HepG2 (cell line): ENCODE measurements at regions not wholly inside any gene's neighbourhood (a gene's known extent, or its start where the extent isn't known, plus 50 kb on each side); places are given as distances from the start of the nearest gene placed in this dataset.

Experiments
- ATAC-seq: fragments of 200-7000 bp; cut with Tn5 transposase; 3 replicates; pipeline ENCODE4 v1.9.1; 2020; ENCODE audit warnings: mild to moderate bottlenecking, moderate library complexity
- BruUV-seq: library from RNA; stranded (reverse); fragments of 400-500 nt; replicated peaks from 2 replicates; lab custom pipeline; 2021; lab: Mats Ljungman, UMichigan
- CTCF ChIA-PET: fragments of 300-600 bp; formaldehyde crosslinking; extraction: SDS; loops from one replicate; lab custom pipeline; 2021; ENCODE audit warnings: low total read pairs, inconsistent platforms, low intra/inter-chr PET ratio; lab: Yijun Ruan, JAX
- POLR2A ChIA-PET: fragments of 350-600 bp; sonication (Branson Sonifier 250); formaldehyde crosslinking; loops from one replicate; lab custom pipeline; 2020; ENCODE audit warnings: antibody characterized with exemption, inconsistent platforms; lab: Yijun Ruan, JAX
- DNase-seq: peaks from one replicate; pipeline ENCODE4 v3.0.0-alpha.2; 2015; ENCODE audit warnings: low spot score
- FAIRE-seq: peaks from 3 replicates; lab custom pipeline; 2011; peaks lifted over from hg19 to GRCh38; lab: Jason Lieb, UNC
- H2AFZ ChIP-seq: one replicate; pipeline ENCODE4 v1.6.1; 2011; ENCODE audit warnings: low read length, inconsistent platforms
- H3K27ac ChIP-seq: fragments of 300-600 bp; 3 replicates; pipeline ENCODE4 v1.8.0; 2011; ENCODE audit warnings: mixed run types, mild to moderate bottlenecking, mixed read lengths, low read length, inconsistent platforms; ENCODE audit not compliant: insufficient read depth; ENCODE audit errors: extremely low read length
- H3K27me3 ChIP-seq, 2 experiments: fragments of 200-600 bp in 1 of 2; 2 replicates in 1 of 2; 3 replicates in 1 of 2; pipeline versions ENCODE4 v1.6.0 to v1.8.0; 2011; ENCODE audit warnings: low read length in 2 of 2, mild to moderate bottlenecking in 2 of 2, moderate library complexity in 2 of 2, inconsistent platforms in 1 of 2; ENCODE audit not compliant: insufficient read depth in 2 of 2, control insufficient read depth in 1 of 2
- H3K36me3 ChIP-seq, 2 experiments: fragments of 200-600 bp in 1 of 2; replicated peaks in 1 of 2; 2 replicates in 1 of 2; 3 replicates in 1 of 2; pipeline versions ENCODE4 v1.5.1 to v1.8.0; 2011; ENCODE audit warnings: low read length in 2 of 2, inconsistent platforms in 1 of 2; ENCODE audit not compliant: insufficient read depth in 2 of 2, control insufficient read depth in 1 of 2
- H3K4me1 ChIP-seq: 2 replicates; pipeline ENCODE4 v1.5.1; 2012; ENCODE audit warnings: low read length, inconsistent platforms; ENCODE audit not compliant: insufficient read depth
- H3K4me2 ChIP-seq: 2 replicates; pipeline ENCODE4 v1.6.0; 2011; ENCODE audit warnings: low read depth, low read length, inconsistent platforms
- H3K4me3 ChIP-seq, 3 experiments: fragments of 200-600 bp in 1 of 3; sonication (generic), shearing (Covaris generic) in 1 of 3; replicated peaks in 1 of 3; 2 replicates each; pipeline ENCODE4 v1.5.1; 2011 to 2016; ENCODE audit warnings: low read length in 3 of 3, inconsistent platforms in 2 of 3, low read depth in 2 of 3, mild to moderate bottlenecking in 2 of 3, control low read depth in 1 of 3, mixed read lengths in 1 of 3; ENCODE audit not compliant: insufficient read depth in 1 of 3
- H3K79me2 ChIP-seq: one replicate; pipeline ENCODE4 v1.6.1; 2011; ENCODE audit warnings: low read length, inconsistent platforms; ENCODE audit not compliant: insufficient read depth
- H3K9ac ChIP-seq: 2 replicates; pipeline ENCODE4 v1.6.0; 2011; ENCODE audit warnings: mild to moderate bottlenecking, low read depth, low read length, inconsistent platforms; ENCODE audit not compliant: insufficient read depth
- H3K9me3 ChIP-seq: 2 replicates; pipeline ENCODE4 v1.5.1; 2012; ENCODE audit warnings: mild to moderate bottlenecking, low read length
- H4K20me1 ChIP-seq: 2 replicates; pipeline ENCODE4 v1.6.0; 2011; ENCODE audit warnings: inconsistent platforms, mild to moderate bottlenecking, low read length, moderate library complexity; ENCODE audit not compliant: insufficient read depth
- ATF1 ChIP-seq: IDR thresholded peaks from 2 replicates; pipeline ENCODE4 v1.6.1; 2016; ENCODE audit warnings: mild to moderate bottlenecking, control low read depth
- BCL6 ChIP-seq: IDR thresholded peaks from 2 replicates; pipeline ENCODE4 v1.6.1; 2016; ENCODE audit warnings: missing genetic modification reagents, missing compliant biosample characterization
- BRD4 ChIP-seq: sonication (generic); formaldehyde crosslinking; IDR thresholded peaks from 2 replicates; pipeline ENCODE4 v1.4.0; 2020; ENCODE audit warnings: missing genetic modification reagents
- HINFP ChIP-seq: sonication (generic); formaldehyde crosslinking; IDR thresholded peaks from 2 replicates; pipeline ENCODE4 v1.4.0; 2020; ENCODE audit warnings: low read depth, mild to moderate bottlenecking, missing genetic modification reagents
- NFYB ChIP-seq: sonication (generic); formaldehyde crosslinking; IDR thresholded peaks from 2 replicates; pipeline ENCODE4 v1.4.0; 2020; ENCODE audit warnings: missing genetic modification reagents
- NFYC ChIP-seq: IDR thresholded peaks from 2 replicates; pipeline ENCODE4 v1.6.1; 2016; ENCODE audit warnings: missing genetic modification reagents, missing compliant biosample characterization
- PCBP1 ChIP-seq: fragments of 200-400 bp; formaldehyde crosslinking; IDR thresholded peaks from 2 replicates; pipeline ENCODE4 v1.6.1; 2017; ENCODE audit warnings: mild to moderate bottlenecking, low read depth, low read length, borderline replicate concordance
- RBM22 ChIP-seq: fragments of 200-400 bp; formaldehyde crosslinking; optimal IDR thresholded peaks from 2 replicates; pipeline ENCODE3; 2017; ENCODE audit warnings: mild to moderate bottlenecking, low read length, moderate library complexity
- REST ChIP-seq, 2 experiments: IDR thresholded peaks; 2 replicates each; pipeline ENCODE4 v1.6.1; 2011 to 2012; ENCODE audit warnings: low read length in 2 of 2, borderline replicate concordance in 1 of 2, low read depth in 1 of 2, mild to moderate bottlenecking in 1 of 2, moderate library complexity in 1 of 2
- SKIL ChIP-seq: sonication (generic); formaldehyde crosslinking; IDR thresholded peaks from 2 replicates; pipeline ENCODE4 v1.8.0; 2022; ENCODE audit warnings: missing genetic modification reagents, mild to moderate bottlenecking, moderate library complexity, borderline replicate concordance
- SRF ChIP-seq: IDR thresholded peaks from 2 replicates; pipeline ENCODE4 v1.6.1; 2011; ENCODE audit warnings: mild to moderate bottlenecking, low read depth, low read length, moderate library complexity
- ZNF547 ChIP-seq: sonication (generic); formaldehyde crosslinking; IDR thresholded peaks from 2 replicates; pipeline ENCODE4 v1.5.1; 2020; ENCODE audit warnings: mild to moderate bottlenecking, missing genetic modification reagents
- WGBS: methylation state at CpG from one replicate; pipeline ENCODE4 v1.1.6; 2017; ENCODE audit warnings: low lambda C conversion rate; 5-methylcytosine and 5-hydroxymethylcytosine counted together
- in situ Hi-C: cut with HindIII; loops from 2 replicates; pipeline ENCODE4 v1.10.0; 2017; ENCODE audit warnings: low pct_unique_long_range_greater_than_20kb; ENCODE audit not compliant: extremely low pct_ligation_motif_present
- intact Hi-C: fragments of 100-400 bp; cut with micrococcal nuclease; formaldehyde crosslinking; loops from one replicate; pipeline ENCODE4 v1.10.0; 2022; ENCODE audit not compliant: unreplicated experiment

- no peak overlapping the region for H3K27ac ChIP-seq
- no peak overlapping the region for H3K4me3 ChIP-seq
- H3K79me2 ChIP-seq, result no peaks in the 10 kb centered on the region
- H2AFZ ChIP-seq, result no peak overlapping the region
- BruUV-seq, result no TSS peak
- DNase-seq (peak; percentile 27), FAIRE-seq (no peak), ATAC-seq (no peak)
- no peak overlapping the region for H3K9ac ChIP-seq
- H3K4me2 ChIP-seq, result no peak overlapping the region
- TF ChIP-seq NFYC (CRISPR knock-in tag) (peak; percentile 46; the same call in 1 of the 2 replicates), NFYB (CRISPR knock-in tag) (peak; percentile 26; the same call in 1 of the 2 replicates), SKIL (no peak), SRF (peak; percentile 14; the same call in 1 of the 2 replicates)
- ChIA-PET POLR2A (interaction anchor here (0.6 to 1.2 kb wide), 3 partner anchors 181 to 249 kb away, joined by 3 to 7 read pairs (median 4); partner anchors contain the start of gene ENC1), CTCF (no interaction called here)
- intact Hi-C loops, result no loop called here
- H4K20me1 ChIP-seq, result no peaks in the 10 kb centered on the region
- peaks cover 34% of the 10 kb centered on the region for H3K4me1 ChIP-seq
- H3K36me3 ChIP-seq, result no peaks in the 10 kb centered on the region
- WGBS, result 61% methylated on average over 3 of the region's 3 CpGs
- in situ Hi-C loops, result no loop called here
- no peaks in the 10 kb centered on the region for H3K27me3 ChIP-seq
- H3K9me3 ChIP-seq, result no peaks in the 10 kb centered on the region
Measured at GRCh38 chr5:74391410-74391809, 249.1 kb downstream of the ENC1 start.

GRCh38 chr5:74390822-74391221 lies 249.7 kb downstream of the ENC1 start:
- H3K4me3 ChIP-seq, result no peak overlapping the region
- no TSS peak for BruUV-seq
- POLR2A ChIA-PET, result interaction anchor here (0.6 to 1.2 kb wide), 3 partner anchors 228 to 250 kb away, joined by 3 to 7 read pairs (median 3); partner anchors contain the start of gene ENC1
- H3K27ac ChIP-seq, result no peak overlapping the region
- no peaks in the 10 kb centered on the region for H3K27me3 ChIP-seq
- H3K4me2 ChIP-seq, result no peak overlapping the region
- in situ Hi-C loops (no loop called here), intact Hi-C loops (no loop called here)
- H3K9ac ChIP-seq, result no peak overlapping the region
- H2AFZ ChIP-seq, result no peak overlapping the region
- ATAC-seq (no peak), FAIRE-seq (no peak), DNase-seq (no peak)
- no peaks in the 10 kb centered on the region for H3K36me3 ChIP-seq
- WGBS, result 41% methylated on average over 2 of the region's 2 CpGs
- peaks cover 28% of the 10 kb centered on the region for H3K4me1 ChIP-seq
- H3K79me2 ChIP-seq, result no peaks in the 10 kb centered on the region
- CTCF ChIA-PET, result no interaction called here
- H4K20me1 ChIP-seq, result no peaks in the 10 kb centered on the region
- no peaks in the 10 kb centered on the region for H3K9me3 ChIP-seq
- no peak for TF ChIP-seq ZNF547 (CRISPR knock-in tag)
- no peak for TF ChIP-seq BRD4 (CRISPR knock-in tag)
- TF ChIP-seq BCL6, result 0 out of 2 replicates have a peak, but pooled peaks have one; percentile 26
- TF ChIP-seq PCBP1, result no peak
- TF ChIP-seq RBM22, result no peak
- no peak for TF ChIP-seq ATF1 (CRISPR knock-in tag)
- TF ChIP-seq HINFP (CRISPR knock-in tag), result no peak
- peak in 1 of 2 experiments; percentile 82; a peak in 3 of 4 replicates for TF ChIP-seq REST (IDR thresholded peaks at IDR 0.05; ENCODE audit: borderline replicate concordance in 1 of 2, low read depth in 1 of 2, low read length in 2 of 2)
